ENCODE measurements at regions not wholly inside any gene's neighbourhood (a gene's known extent, or its start where the extent isn't known, plus 50 kb on each side); places are given as distances from the start of the nearest gene placed in this dataset.

GRCh38 chr2:20138696-20139095 lies 86.2 kb downstream of the SDC1 start:
- no peak for TF ChIP-seq POLR2A (IDR thresholded peaks at IDR 0.05)
- TF ChIP-seq CTCF (IDR thresholded peaks at IDR 0.05) = no peak
- no peak for TF ChIP-seq EP300 (IDR thresholded peaks at IDR 0.05)
- no peak for TF ChIP-seq POLR2AphosphoS5 (IDR thresholded peaks at IDR 0.05)

Data from suprapubic skin (tissue), 4 donors.